ENCODE measurements at regions not wholly inside any gene's neighbourhood (a gene's known extent, or its start where the extent isn't known, plus 50 kb on each side); places are given as distances from the start of the nearest gene placed in this dataset.

- H3K27me3 Mint-ChIP-seq, result no peaks in the 10 kb centered on the region
- H3K36me3 Mint-ChIP-seq, result no peaks in the 10 kb centered on the region
- no peak for DNase-seq
- H3K9me3 Mint-ChIP-seq, result no peaks in the 10 kb centered on the region
- no peak overlapping the region for H3K27ac Mint-ChIP-seq
- no peaks in the 10 kb centered on the region for H3K4me1 Mint-ChIP-seq
- no peak overlapping the region for H3K4me3 Mint-ChIP-seq
These were observed 294.7 kb downstream of the ARL4A start for GRCh38 chr7:12982178-12982577.

GRCh38 chr7:12984117-12984516, 296.7 kb downstream of the ARL4A start:
- Mint-ChIP-seq H3K9me3 (no peaks in the 10 kb centered on the region), H3K36me3 (no peaks in the 10 kb centered on the region), H3K27me3 (no peaks in the 10 kb centered on the region), H3K4me3 (no peak overlapping the region), H3K4me1 (no peaks in the 10 kb centered on the region), H3K27ac (no peak overlapping the region)
- DNase-seq, result no peak

- Mint-ChIP-seq H3K4me1 (no peaks in the 10 kb centered on the region), H3K9me3 (no peaks in the 10 kb centered on the region), H3K27me3 (no peaks in the 10 kb centered on the region), H3K4me3 (no peak overlapping the region), H3K36me3 (no peaks in the 10 kb centered on the region), H3K27ac (no peak overlapping the region)
- no peak for DNase-seq
These were observed 297.8 kb downstream of the ARL4A start for GRCh38 chr7:12985228-12985627.

GRCh38 chr7:12985752-12986151, 298.3 kb downstream of the ARL4A start:
- H3K27me3 Mint-ChIP-seq, result no peaks in the 10 kb centered on the region
- no peaks in the 10 kb centered on the region for H3K4me1 Mint-ChIP-seq
- H3K27ac Mint-ChIP-seq, result no peak overlapping the region
- no peak overlapping the region for H3K4me3 Mint-ChIP-seq
- no peaks in the 10 kb centered on the region for H3K9me3 Mint-ChIP-seq
- no peaks in the 10 kb centered on the region for H3K36me3 Mint-ChIP-seq
- no peak for DNase-seq

GRCh38 chr7:12987238-12987637, 299.8 kb downstream of the ARL4A start:
- no peaks in the 10 kb centered on the region for H3K27me3 Mint-ChIP-seq
- H3K4me1 Mint-ChIP-seq, result no peaks in the 10 kb centered on the region
- no peaks in the 10 kb centered on the region for H3K9me3 Mint-ChIP-seq
- H3K27ac Mint-ChIP-seq, result no peak overlapping the region
- H3K36me3 Mint-ChIP-seq, result no peaks in the 10 kb centered on the region
- DNase-seq, result no peak
- H3K4me3 Mint-ChIP-seq, result no peak overlapping the region

GRCh38 chr7:12990440-12990839, 303.0 kb downstream of the ARL4A start:
- no peaks in the 10 kb centered on the region for H3K36me3 Mint-ChIP-seq
- H3K27me3 Mint-ChIP-seq, result no peaks in the 10 kb centered on the region
- no peak overlapping the region for H3K27ac Mint-ChIP-seq
- no peaks in the 10 kb centered on the region for H3K9me3 Mint-ChIP-seq
- H3K4me1 Mint-ChIP-seq, result no peaks in the 10 kb centered on the region
- H3K4me3 Mint-ChIP-seq, result no peak overlapping the region
- DNase-seq, result no peak

- Mint-ChIP-seq H3K36me3 (no peaks in the 10 kb centered on the region), H3K9me3 (no peaks in the 10 kb centered on the region), H3K4me1 (no peaks in the 10 kb centered on the region), H3K27ac (no peak overlapping the region), H3K4me3 (no peak overlapping the region), H3K27me3 (no peaks in the 10 kb centered on the region)
- no peak for DNase-seq
These were observed 305.6 kb downstream of the ARL4A start for GRCh38 chr7:12993025-12993424.

GRCh38 chr7:12995912-12996469, 308.6 kb downstream of the ARL4A start:
- Mint-ChIP-seq H3K27me3 (no peaks in the 10 kb centered on the region), H3K4me1 (no peaks in the 10 kb centered on the region), H3K27ac (no peak overlapping the region), H3K36me3 (no peaks in the 10 kb centered on the region), H3K4me3 (no peak overlapping the region), H3K9me3 (peaks cover 5% of the 10 kb centered on the region)
- DNase-seq, result no peak

- peaks cover 2% of the 10 kb centered on the region for H3K9me3 Mint-ChIP-seq
- no peaks in the 10 kb centered on the region for H3K4me1 Mint-ChIP-seq
- H3K27ac Mint-ChIP-seq, result no peak overlapping the region
- H3K27me3 Mint-ChIP-seq, result peaks cover 14% of the 10 kb centered on the region
- H3K4me3 Mint-ChIP-seq, result no peak overlapping the region
- H3K36me3 Mint-ChIP-seq, result no peaks in the 10 kb centered on the region
- no peak for DNase-seq
These were observed 319.9 kb downstream of the ARL4A start for GRCh38 chr7:13007331-13007730.

- H3K4me3 Mint-ChIP-seq, result no peak overlapping the region
- no peaks in the 10 kb centered on the region for H3K4me1 Mint-ChIP-seq
- peaks cover 2% of the 10 kb centered on the region for H3K9me3 Mint-ChIP-seq
- DNase-seq, result no peak
- H3K36me3 Mint-ChIP-seq, result no peaks in the 10 kb centered on the region
- peaks cover 14% of the 10 kb centered on the region for H3K27me3 Mint-ChIP-seq
- H3K27ac Mint-ChIP-seq, result no peak overlapping the region
These were observed 322.1 kb downstream of the ARL4A start for GRCh38 chr7:13009517-13009916.

GRCh38 chr7:13014011-13014410, 326.6 kb downstream of the ARL4A start:
- H3K27me3 Mint-ChIP-seq, result peaks cover 9% of the 10 kb centered on the region
- no peak overlapping the region for H3K27ac Mint-ChIP-seq
- H3K9me3 Mint-ChIP-seq, result peaks cover 2% of the 10 kb centered on the region
- H3K36me3 Mint-ChIP-seq, result no peaks in the 10 kb centered on the region
- no peaks in the 10 kb centered on the region for H3K4me1 Mint-ChIP-seq
- DNase-seq, result no peak
- no peak overlapping the region for H3K4me3 Mint-ChIP-seq

GRCh38 chr7:13016036-13016581, 328.7 kb downstream of the ARL4A start:
- H3K27me3 Mint-ChIP-seq, result peaks cover 9% of the 10 kb centered on the region
- no peaks in the 10 kb centered on the region for H3K36me3 Mint-ChIP-seq
- no peaks in the 10 kb centered on the region for H3K4me1 Mint-ChIP-seq
- no peak for DNase-seq
- H3K27ac Mint-ChIP-seq, result no peak overlapping the region
- no peak overlapping the region for H3K4me3 Mint-ChIP-seq
- peaks cover 2% of the 10 kb centered on the region for H3K9me3 Mint-ChIP-seq

- Mint-ChIP-seq H3K36me3 (no peaks in the 10 kb centered on the region), H3K4me1 (no peaks in the 10 kb centered on the region), H3K4me3 (no peak overlapping the region), H3K27me3 (peaks cover 6% of the 10 kb centered on the region), H3K9me3 (no peaks in the 10 kb centered on the region), H3K27ac (no peak overlapping the region)
- no peak for DNase-seq
These were observed 329.3 kb downstream of the ARL4A start for GRCh38 chr7:13016592-13017332.

GRCh38 chr7:13017333-13017857, 330.0 kb downstream of the ARL4A start:
- H3K9me3 Mint-ChIP-seq, result no peaks in the 10 kb centered on the region
- H3K36me3 Mint-ChIP-seq, result no peaks in the 10 kb centered on the region
- H3K27ac Mint-ChIP-seq, result no peak overlapping the region
- peaks cover 6% of the 10 kb centered on the region for H3K27me3 Mint-ChIP-seq
- DNase-seq, result no peak
- no peak overlapping the region for H3K4me3 Mint-ChIP-seq
- no peaks in the 10 kb centered on the region for H3K4me1 Mint-ChIP-seq

GRCh38 chr7:13017881-13018280, 330.4 kb downstream of the ARL4A start:
- H3K4me3 Mint-ChIP-seq, result no peak overlapping the region
- DNase-seq, result no peak
- peaks cover 6% of the 10 kb centered on the region for H3K27me3 Mint-ChIP-seq
- no peak overlapping the region for H3K27ac Mint-ChIP-seq
- no peaks in the 10 kb centered on the region for H3K36me3 Mint-ChIP-seq
- no peaks in the 10 kb centered on the region for H3K4me1 Mint-ChIP-seq
- no peaks in the 10 kb centered on the region for H3K9me3 Mint-ChIP-seq

Measured in activated naive CD8-positive, alpha-beta T cell treated with anti-CD3 and anti-CD28 coated beads for 36 hours (primary cell).